Aorta (tissue), 5 donors: ENCODE measurements at regions not wholly inside any gene's neighbourhood (a gene's known extent, or its start where the extent isn't known, plus 50 kb on each side); places are given as distances from the start of the nearest gene placed in this dataset.

Experiments
- ATAC-seq: fragments of 200-7000 bp; cut with Tn5 transposase; one replicate; pipeline ENCODE4 v1.9.1; 2022; ENCODE audit warnings: moderate library complexity; ENCODE audit not compliant: low FRiP score
- DNase-seq, 2 donors: peaks; one replicate each; pipeline ENCODE4 v3.0.0-alpha.2; 2020
- H3K27ac ChIP-seq, 2 donors: one replicate each; pipeline ENCODE4 v1.5.1; 2013; ENCODE audit warnings: low read length in 2 of 2, mild to moderate bottlenecking in 2 of 2, moderate library complexity in 2 of 2, control low read depth in 1 of 2, inconsistent platforms in 1 of 2, low read depth in 1 of 2
- H3K27me3 ChIP-seq, 2 donors: one replicate each; pipeline ENCODE4 v1.6.1; 2013; ENCODE audit warnings: control low read depth in 1 of 2, low read length in 1 of 2, mild to moderate bottlenecking in 1 of 2, moderate library complexity in 1 of 2; ENCODE audit not compliant: insufficient read depth in 2 of 2, control insufficient read depth in 1 of 2
- H3K36me3 ChIP-seq, 2 donors: one replicate each; pipeline ENCODE4 v1.6.1; 2013; ENCODE audit warnings: control low read depth in 1 of 2, low read length in 1 of 2, mild to moderate bottlenecking in 1 of 2; ENCODE audit not compliant: insufficient read depth in 2 of 2, control insufficient read depth in 1 of 2
- H3K4me1 ChIP-seq, 2 donors: one replicate each; pipeline ENCODE4 v1.6.1; 2013; ENCODE audit warnings: low read length in 2 of 2, control low read depth in 1 of 2, mild to moderate bottlenecking in 1 of 2, moderate library complexity in 1 of 2; ENCODE audit not compliant: insufficient read depth in 2 of 2, control insufficient read depth in 1 of 2
- H3K4me3 ChIP-seq, 2 donors: one replicate each; pipeline ENCODE4 v1.5.1; 2013; ENCODE audit warnings: low read length in 2 of 2, control low read depth in 1 of 2, mild to moderate bottlenecking in 1 of 2
- H3K9me3 ChIP-seq: one replicate; pipeline ENCODE4 v1.6.1; 2013; ENCODE audit warnings: mild to moderate bottlenecking, low read length; ENCODE audit not compliant: control insufficient read depth
- WGBS, 2 donors: extraction: QIAGEN DNeasy Blood & Tissue Kit; methylation state at CpG; one replicate each; pipeline ENCODE4 v1.1.7; 2013; 5-methylcytosine and 5-hydroxymethylcytosine counted together
- intact Hi-C, 2 donors: fragments of 100-400 bp; cut with DNase I; formaldehyde crosslinking; loops; one replicate each; pipeline versions ENCODE4 v1.14.2 to v1.15.0; 2022
- donor health status: healthy with polysubstance abuse.
- donor health status: Bipolar disorder and iron deficiency.
- donor health status: DM: no; HTN: no; CAD: no.
- donor health status: DM: no; HTN: no; CAD: no.
- donor health status: DM: yes; HTN: yes; CAD: no.

- no peak for ATAC-seq
- WGBS, 2 donors = 87 to 92% methylated on average over 5 of the region's 5 CpGs
- Histone ChIP-seq H3K4me1 (no peaks in the 10 kb centered on the region), H3K9me3 (no peaks in the 10 kb centered on the region), H3K27ac (no peak overlapping the region), H3K27me3 (no peaks in the 10 kb centered on the region), H3K36me3 (no peaks in the 10 kb centered on the region), H3K4me3 (no peak overlapping the region)
- no peak for DNase-seq
- intact Hi-C loops = no loop called here
Observed at GRCh38 chr9:16048129-16048528, 495.3 kb downstream of the CCDC171 start.

- intact Hi-C loops = no loop called here
- H3K4me3 ChIP-seq = no peak overlapping the region
- no peak for DNase-seq
- ATAC-seq = no peak
- H3K27ac ChIP-seq = no peak overlapping the region
- no peaks in the 10 kb centered on the region for H3K27me3 ChIP-seq
- no peaks in the 10 kb centered on the region for H3K9me3 ChIP-seq
- 89 to 90% methylated on average over 5 of the region's 5 CpGs for WGBS, 2 donors
- H3K4me1 ChIP-seq = no peaks in the 10 kb centered on the region
- no peaks in the 10 kb centered on the region for H3K36me3 ChIP-seq
Observed at GRCh38 chr9:16052146-16052545, 499.3 kb downstream of the CCDC171 start.

GRCh38 chr9:16052757-16053530 lies 500.1 kb downstream of the CCDC171 start:
- no peaks in the 10 kb centered on the region for H3K36me3 ChIP-seq
- no peaks in the 10 kb centered on the region for H3K9me3 ChIP-seq
- H3K27me3 ChIP-seq = no peaks in the 10 kb centered on the region
- no peak overlapping the region for H3K27ac ChIP-seq
- DNase-seq = no peak
- intact Hi-C loops = no loop called here
- ATAC-seq = no peak
- H3K4me3 ChIP-seq = no peak overlapping the region
- no peaks in the 10 kb centered on the region for H3K4me1 ChIP-seq
- 87 to 92% methylated on average over 16 of the region's 16 CpGs for WGBS, 2 donors

DNA sequence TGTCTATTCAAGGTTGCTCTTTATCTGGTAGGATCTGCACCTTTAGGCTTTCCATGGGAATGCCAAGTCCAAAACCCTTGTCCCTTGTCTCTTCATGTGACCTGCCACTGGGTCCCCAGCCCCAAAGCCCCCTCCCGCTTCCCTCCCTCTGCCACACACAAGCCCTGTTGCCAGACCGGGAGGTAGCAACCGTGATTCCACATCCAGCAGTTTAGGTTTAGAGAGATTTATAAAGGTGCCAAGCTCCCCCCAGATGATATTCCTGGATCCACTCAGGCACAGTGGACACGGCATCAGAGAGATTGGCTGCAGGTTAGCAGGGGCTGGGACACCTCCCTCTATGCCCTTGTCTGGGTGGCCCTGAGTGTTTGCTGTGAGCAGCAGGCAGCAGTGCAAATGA lies 504.7 kb downstream of the CCDC171 start:
- intact Hi-C loops = no loop called here
- DNase-seq = no peak
- H3K36me3 ChIP-seq = peaks cover 0 to 3% of the 10 kb centered on the region in 2 donors
- H3K4me1 ChIP-seq = no peaks in the 10 kb centered on the region
- no peaks in the 10 kb centered on the region for H3K9me3 ChIP-seq
- WGBS, 2 donors = 72 to 83% methylated on average over 4 of the region's 4 CpGs
- H3K4me3 ChIP-seq = no peak overlapping the region
- H3K27me3 ChIP-seq = no peaks in the 10 kb centered on the region
- no peak overlapping the region for H3K27ac ChIP-seq
- no peak for ATAC-seq

DNA sequence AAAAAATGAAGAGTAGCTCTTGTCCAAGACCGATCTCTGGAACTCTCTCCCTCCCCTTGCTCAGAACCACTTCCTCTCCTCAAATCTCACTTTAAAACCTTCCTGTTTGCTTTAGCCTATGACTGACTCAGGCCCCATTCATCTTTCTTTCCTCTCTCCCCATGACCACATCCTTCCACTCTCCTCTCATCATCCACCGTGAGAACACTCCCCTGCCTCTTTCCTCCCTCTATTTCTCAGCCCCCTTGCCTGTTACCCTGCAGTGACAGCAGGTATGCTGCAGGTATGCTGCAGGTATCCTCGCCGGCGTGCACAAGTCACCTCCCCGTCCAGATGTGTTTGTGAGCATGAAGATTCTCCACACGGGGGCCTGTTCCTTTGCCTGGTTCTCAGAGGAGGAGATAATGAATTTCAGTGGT lies 505.3 kb downstream of the CCDC171 start:
- DNase-seq (no peak), ATAC-seq (no peak)
- no peaks in the 10 kb centered on the region for H3K4me1 ChIP-seq
- H3K27ac ChIP-seq = no peak overlapping the region
- no peaks in the 10 kb centered on the region for H3K27me3 ChIP-seq
- no peak overlapping the region for H3K4me3 ChIP-seq
- no peaks in the 10 kb centered on the region for H3K9me3 ChIP-seq
- intact Hi-C loops = no loop called here
- WGBS, 2 donors = 44 to 58% methylated on average over 7 of the region's 7 CpGs
- peaks cover 0 to 3% of the 10 kb centered on the region in 2 donors for H3K36me3 ChIP-seq

- DNase-seq = no peak
- Histone ChIP-seq H3K4me3 (no peak overlapping the region), H3K27ac (no peak overlapping the region), H3K36me3 (peaks cover 0 to 3% of the 10 kb centered on the region in 2 donors), H3K4me1 (no peaks in the 10 kb centered on the region), H3K27me3 (no peaks in the 10 kb centered on the region), H3K9me3 (no peaks in the 10 kb centered on the region)
- intact Hi-C loops = no loop called here
- no peak for ATAC-seq
- WGBS, 2 donors = 80 to 85% methylated on average over 3 of the region's 3 CpGs
Observed at GRCh38 chr9:16060436-16061129, 507.7 kb downstream of the CCDC171 start.

DNA sequence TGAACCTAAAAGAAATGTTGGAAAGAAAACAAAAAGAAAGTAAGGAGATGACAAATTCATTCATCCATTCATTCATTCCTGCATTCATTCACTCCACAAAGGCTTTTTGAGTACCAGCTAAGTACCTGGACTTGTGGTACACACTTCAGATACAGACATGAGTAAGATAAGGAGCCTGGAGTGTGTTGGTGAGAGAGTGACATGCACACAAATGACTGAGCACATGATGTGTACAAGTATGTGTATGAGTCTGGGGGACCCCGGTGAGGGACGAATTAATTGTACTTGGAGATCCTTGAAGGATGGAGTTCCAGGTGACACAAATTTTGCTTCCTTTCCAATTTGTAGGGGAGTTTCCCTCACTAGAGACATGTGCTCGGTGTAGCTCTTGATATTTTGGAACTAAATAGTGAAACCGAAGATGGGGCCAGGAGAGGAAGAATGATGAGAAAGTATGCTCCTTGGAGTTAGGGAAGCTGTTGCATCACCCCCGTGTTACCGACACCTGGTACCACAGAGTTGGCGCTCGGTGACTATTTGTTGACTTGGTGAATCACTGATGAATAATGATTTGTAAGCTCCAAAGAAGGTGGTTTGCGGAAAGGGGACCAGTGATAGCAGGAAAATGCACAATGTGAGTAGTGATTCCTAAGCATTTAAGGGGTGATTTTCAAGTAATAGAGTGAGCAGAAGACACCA lies 509.8 kb downstream of the CCDC171 start:
- Histone ChIP-seq H3K27me3 (no peaks in the 10 kb centered on the region), H3K9me3 (no peaks in the 10 kb centered on the region), H3K36me3 (peaks cover 0 to 3% of the 10 kb centered on the region in 2 donors), H3K4me3 (no peak overlapping the region), H3K27ac (no peak overlapping the region), H3K4me1 (no peaks in the 10 kb centered on the region)
- DNase-seq (no peak), ATAC-seq (no peak)
- intact Hi-C loops = no loop called here
- 93 to 94% methylated on average over 9 of the region's 9 CpGs for whole genome bisulfite sequencing, 2 donors

DNA sequence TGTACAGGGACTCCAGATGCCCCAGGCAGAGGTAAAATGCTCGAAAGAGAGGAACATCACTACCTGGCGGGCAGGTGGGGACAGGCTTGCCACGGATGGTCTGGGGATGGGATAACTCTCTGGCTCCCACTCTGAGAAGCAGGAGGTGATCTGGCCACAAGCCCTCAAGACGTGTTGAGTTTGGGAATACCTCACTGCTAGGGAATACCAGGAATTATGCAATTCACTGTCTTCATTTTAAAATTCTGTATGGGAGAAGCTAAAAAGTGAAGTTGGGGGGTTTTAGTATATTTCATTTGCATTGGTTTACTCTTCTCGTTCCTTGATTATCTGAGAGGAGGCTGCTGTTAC lies 510.4 kb downstream of the CCDC171 start:
- intact Hi-C loops = no loop called here
- WGBS, 2 donors = 88 to 91% methylated on average over 5 of the region's 5 CpGs
- DNase-seq = no peak

More for the DNA sequence above, 510.4 kb downstream of the CCDC171 start:
- Histone ChIP-seq H3K27me3 (no peaks in the 10 kb centered on the region), H3K9me3 (no peaks in the 10 kb centered on the region), H3K4me3 (no peak overlapping the region), H3K27ac (no peak overlapping the region), H3K36me3 (peaks cover 0 to 3% of the 10 kb centered on the region in 2 donors), H3K4me1 (no peaks in the 10 kb centered on the region)
- no peak for ATAC-seq
